Inferior parietal cortex (tissue), 1 donor: ENCODE measurements at regions not wholly inside any gene's neighbourhood (a gene's known extent, or its start where the extent isn't known, plus 50 kb on each side); places are given as distances from the start of the nearest gene placed in this dataset.
"Not testable (repeated sequence)": the region's sequence is repeated elsewhere in the genome, so short reads cannot be mapped to it uniquely, and the experiment has no call there.

Source experiments
- DNase-seq: peaks from one replicate; pipeline ENCODE4 v3.0.0-alpha.2; 2016; ENCODE audit errors: extremely low spot score

- DNase-seq = no peak
Measured at GRCh38 chr7:96561892-96562291, 147.8 kb downstream of the SEM1 start.

DNA sequence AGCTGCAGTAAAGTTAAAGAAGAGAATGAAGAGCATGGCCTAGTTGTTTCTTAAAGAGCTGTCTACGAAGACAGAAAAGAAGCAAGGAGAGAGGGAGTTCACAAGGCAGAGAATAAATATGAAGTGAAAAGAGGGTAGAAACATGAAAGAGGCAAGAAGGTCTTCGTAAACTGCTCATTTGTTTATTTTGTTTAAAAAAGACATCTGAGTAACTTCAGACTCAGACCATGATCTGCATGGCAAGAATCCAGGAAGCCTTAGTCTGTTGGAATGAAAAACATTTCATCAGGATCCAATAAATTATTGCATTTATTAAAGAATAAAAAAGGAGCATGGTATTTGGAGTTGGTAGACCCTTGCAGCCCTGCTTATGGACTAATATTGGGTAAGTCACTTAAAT is 151.1 kb downstream of the SEM1 start:
- no peak for DNase-seq

- no peak for DNase-seq
Measured at GRCh38 chr7:96558093-96558492, 151.6 kb downstream of the SEM1 start.

DNA sequence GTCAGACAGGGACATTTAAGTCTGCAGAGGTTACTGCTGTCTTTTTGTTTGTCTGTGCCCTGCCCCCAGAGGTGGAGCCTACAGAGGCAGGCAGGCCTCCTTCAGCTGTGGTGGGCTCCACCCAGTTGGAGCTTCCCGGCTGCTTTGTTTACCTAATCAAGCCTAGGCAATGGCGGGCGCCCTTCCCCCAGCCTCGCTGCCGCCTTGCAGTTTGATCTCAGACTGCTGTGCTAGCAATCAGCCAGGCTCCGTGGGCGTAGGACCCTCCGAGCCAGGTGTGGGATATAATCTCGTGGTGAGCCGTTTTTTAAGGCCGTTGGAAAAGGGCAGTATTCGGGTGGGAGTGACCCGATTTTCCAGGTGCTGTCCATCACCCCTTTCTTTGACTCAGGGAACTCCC is 152.0 kb downstream of the SEM1 start:
- not testable (repeated sequence) for DNase-seq

GRCh38 chr7:96548664-96549063 is 161.0 kb downstream of the SEM1 start:
- DNase-seq = no peak

GRCh38 chr7:96547371-96547811 is 162.3 kb downstream of the SEM1 start:
- no peak for DNase-seq

DNA sequence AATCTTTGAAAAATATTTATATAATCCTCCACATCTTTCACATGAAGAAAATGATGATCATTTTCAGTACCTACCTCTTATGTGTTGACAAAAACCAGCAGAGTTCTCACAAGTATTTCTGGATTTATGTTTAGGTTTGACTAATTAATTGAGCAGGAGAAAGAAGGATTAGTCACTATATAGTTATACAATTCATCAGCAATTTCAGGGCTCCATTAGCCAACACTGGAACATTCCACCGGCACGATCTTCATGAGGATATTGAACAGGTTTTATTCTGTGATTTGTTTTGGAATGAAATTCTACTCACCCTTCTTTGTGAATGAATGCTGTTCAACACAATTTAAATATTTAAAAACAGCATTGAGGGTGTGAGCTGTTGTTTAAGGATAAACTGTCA is 163.2 kb downstream of the SEM1 start:
- no peak for DNase-seq

GRCh38 chr7:96539471-96539870 is 170.2 kb downstream of the SEM1 start:
- no peak for DNase-seq

DNA sequence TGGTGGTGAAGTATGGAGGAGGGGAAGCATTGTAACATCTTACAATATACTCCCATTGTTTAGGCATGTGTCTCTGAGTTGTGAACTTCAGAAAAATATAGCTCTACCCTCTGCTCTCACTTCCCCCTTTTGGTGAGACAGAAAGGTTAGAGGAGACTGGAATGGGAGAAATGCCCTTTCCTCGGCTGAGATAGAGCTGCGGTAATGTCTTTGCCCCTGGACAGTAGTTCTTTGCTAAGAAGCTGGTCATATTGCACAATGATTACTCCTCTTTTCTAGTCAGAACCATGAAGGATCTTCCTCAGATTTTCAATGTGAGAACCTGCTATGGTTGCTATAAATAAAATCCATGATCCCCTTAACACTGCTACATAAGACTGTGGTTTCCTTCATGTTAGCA is 171.0 kb downstream of the SEM1 start:
- DNase-seq = no peak

DNA sequence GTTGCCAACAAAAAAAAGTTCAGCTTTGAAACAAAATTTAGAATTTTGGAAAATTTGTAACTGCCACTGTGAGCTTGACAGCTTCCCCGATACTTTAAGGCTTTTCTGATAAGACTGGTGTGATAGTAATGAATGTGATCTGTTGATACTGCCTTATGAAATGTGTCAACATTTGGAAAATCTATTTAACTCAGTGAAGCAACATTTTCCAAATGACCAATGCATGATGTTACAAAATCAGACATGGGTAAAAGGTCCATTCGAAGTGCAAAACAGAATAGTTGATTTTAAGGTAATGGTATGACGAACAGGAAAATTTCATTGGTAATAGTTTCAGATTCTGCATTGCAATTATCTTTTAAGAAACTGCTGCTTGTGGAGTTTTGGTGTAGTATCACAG is 175.4 kb downstream of the SEM1 start:
- DNase-seq = no peak

DNA sequence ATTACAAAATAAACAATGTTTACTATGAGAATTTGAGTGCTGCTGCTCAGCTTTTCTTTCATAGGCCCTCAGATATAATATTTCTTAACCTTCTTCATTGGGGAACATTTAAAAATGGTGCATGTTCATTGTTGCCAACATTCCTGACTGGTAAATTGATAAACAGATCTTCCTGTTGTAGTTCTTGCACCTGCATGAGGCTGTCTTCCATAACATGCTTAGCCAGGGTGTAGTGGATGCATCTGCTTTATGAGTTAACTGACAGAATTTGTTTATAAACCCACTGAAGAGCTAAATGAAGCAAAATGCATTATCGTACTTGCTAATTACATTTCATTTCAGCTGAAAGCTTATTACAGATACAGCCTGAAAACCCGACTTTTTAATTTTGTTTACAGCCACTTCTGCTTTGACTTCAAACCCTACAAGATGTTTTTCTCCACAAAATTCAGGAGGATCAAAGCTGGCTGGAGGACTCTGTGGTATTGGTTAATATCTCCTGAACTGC is 177.2 kb downstream of the SEM1 start:
- no peak for DNase-seq

- no peak for DNase-seq
Measured at GRCh38 chr7:96531331-96531730, 178.3 kb downstream of the SEM1 start.

GRCh38 chr7:96530786-96531185 is 178.9 kb downstream of the SEM1 start:
- no peak for DNase-seq

DNA sequence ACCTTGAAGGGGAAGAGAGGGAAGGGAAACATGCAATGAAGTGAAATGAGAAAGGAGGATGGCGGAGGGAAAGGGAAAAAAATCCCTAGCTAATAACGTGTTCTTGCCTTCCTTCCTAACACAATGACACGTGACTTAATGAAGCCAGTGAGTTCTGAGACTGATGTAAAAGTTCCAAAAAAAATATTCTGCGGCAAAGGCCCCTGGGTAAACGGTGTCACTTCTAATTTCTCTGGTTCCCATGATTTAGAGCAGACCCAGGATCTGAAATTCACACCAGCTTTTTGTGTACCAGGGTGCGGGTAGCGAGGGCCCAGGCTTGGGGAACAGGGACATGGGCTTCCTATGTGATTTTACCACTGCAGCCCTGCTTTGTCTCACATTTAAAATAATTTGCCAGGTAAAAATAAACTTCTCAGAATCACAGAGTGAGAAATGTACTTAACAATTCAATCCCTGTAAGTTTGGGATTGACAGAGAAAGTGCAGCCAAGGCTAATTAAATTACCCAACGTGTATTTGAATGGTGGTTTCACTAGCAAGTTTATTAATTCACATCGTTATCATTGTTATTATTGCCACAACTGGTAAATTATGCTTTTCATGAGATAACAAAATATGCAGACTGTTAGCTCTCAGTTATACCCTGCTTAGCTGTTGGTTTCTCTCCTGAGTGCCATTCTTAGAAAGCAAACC is 182.4 kb downstream of the SEM1 start:
- no peak for DNase-seq

DNA sequence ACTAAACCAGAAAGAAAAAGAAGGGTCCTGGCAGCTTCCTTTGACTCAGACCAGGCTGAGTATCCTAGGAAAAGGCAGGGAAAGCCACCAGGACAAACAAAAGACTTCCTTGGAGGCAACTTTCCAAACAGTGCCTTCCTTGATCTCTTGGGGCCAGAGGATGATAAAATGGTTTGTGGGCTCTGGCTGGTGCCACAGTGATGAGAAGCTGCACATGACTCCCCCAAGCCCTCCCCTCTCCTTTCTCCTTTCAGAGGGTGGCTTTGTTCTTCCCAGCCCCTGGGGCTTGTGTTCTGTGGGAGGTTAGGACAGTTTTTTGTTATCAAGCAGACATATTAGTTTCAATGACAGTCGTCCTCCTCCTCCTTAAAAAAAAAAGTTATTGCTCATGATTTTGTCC is 183.2 kb downstream of the SEM1 start:
- DNase-seq = no peak

DNA sequence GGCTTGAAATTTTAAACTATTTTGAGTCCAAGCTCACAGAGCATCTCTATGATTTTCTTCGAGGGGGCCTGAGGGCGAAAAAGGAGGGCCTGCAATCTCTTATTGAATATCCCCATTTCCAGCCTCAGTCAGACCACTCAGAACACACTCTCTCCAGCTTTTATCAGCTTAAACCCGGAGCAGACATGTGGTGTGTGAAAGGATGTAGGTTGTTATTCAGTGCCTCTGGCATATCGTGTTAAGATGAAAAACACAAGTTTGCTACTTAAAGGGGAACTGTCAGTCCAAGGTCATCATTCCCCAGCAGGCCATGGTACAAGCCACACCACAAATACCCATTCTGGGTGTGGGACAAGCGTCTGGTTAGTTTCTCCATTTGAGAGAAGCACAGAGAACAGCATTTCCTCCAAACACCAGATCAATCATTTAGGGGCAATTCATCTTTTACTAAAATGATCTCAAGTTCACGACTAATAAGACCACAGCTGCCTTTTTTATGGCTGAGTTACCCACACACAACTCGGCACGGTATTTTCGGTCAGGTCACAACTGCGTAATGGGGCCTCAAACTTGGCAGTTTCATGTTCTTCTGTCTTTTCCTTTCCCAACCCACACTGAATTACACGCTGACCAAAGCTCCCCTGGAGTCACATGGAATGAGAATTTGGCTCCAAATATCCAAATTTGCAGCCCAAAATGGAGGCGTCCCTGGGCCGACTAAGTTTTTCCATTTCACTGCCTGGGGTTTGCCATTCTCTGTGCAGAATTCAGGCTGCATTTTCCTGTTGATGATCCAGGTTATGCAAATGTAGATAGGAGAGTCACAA is 188.4 kb downstream of the SEM1 start:
- no peak for DNase-seq

GRCh38 chr7:96508371-96508770 is 186.5 kb upstream of the SLC25A13 start:
- no peak for DNase-seq

DNA sequence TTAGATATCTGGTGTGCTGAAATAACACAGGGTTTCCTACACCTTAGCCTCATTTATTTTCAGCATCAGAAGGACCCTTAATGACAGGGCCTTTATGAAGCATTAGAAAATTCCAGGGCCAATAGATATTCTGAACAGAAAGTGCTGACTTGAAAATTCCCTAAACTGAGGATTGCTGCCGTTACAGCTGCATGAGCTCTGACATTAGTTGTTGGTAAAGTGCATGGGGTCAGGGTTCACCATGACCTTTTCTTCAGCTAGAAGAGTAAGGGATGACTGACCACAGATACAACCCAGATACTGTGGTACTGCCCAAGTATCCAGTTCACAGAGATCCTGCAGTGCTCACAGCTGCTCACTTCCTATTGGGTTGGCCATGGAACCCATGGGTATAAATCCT is 181.7 kb upstream of the SLC25A13 start:
- no peak for DNase-seq

- DNase-seq = no peak
Measured at GRCh38 chr7:96501318-96501717, 179.4 kb upstream of the SLC25A13 start.

DNA sequence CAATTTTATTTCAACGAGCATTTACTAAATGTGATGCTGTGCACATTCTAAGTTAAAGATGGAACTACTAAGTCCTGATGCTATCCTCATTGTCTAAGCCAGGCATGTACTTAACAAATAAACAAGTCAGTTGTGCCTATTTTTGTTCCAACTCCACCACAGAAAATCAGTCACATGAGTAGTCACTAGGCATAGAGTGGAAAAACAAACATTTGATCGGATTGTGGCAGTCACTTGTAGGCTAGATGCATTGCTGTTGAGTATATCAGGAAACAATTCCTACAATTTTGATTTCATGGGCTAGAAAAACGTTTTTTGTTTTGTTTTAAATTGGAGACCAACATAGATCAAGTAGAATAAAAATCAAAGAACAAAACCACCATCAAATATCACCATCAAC is 177.6 kb upstream of the SLC25A13 start:
- no peak for DNase-seq

DNA sequence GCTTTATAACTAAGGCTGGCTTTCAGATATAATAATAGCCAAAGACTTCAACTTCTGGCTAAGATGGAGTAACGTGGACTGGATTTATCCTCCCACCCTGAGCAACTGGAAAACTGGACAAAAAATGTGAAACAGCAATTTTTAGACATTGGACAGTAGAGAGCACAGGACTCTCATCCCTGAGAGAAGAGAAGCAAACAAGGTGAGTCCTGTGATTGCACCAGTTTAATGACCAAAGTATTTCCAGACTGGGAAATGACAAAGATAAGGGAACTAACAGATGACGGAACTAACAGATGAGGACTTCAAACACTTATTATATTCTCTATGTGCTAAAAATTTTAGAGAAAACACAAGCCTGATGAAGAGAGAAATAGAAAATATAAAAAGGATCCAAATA is 175.7 kb upstream of the SLC25A13 start:
- no peak for DNase-seq

GRCh38 chr7:96495751-96496216 is 173.9 kb upstream of the SLC25A13 start:
- DNase-seq = no peak

DNA sequence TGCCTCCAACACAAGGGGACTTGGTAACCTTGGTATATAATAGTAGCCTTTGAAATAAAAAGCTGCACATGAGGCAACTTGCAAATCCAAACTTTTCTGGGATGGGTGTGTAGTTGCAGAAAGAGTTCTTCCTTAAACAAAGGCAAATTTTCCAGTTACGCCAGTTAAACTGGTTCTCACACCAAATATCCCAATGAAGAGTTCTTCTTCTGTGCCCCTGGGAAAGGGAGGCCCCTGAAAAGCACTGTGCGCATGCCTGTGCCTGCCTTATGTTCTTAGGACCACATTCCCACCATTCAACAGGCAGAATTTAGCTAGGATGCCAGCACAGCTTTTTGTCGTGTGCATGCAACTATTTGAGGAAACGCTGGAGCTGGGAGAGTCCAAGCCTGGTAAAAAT is 164.8 kb upstream of the SLC25A13 start:
- DNase-seq = no peak
